ENCODE measurements at regions not wholly inside any gene's neighbourhood (a gene's known extent, or its start where the extent isn't known, plus 50 kb on each side); places are given as distances from the start of the nearest gene placed in this dataset.

GRCh38 chr18:70848329-70848728 is 559.5 kb downstream of the SOCS6 start:
- FAIRE-seq (no peak), DNase-seq (ENCODE audit: low read depth) (no peak)
- no peak for TF ChIP-seq CTCF (IDR thresholded peaks at IDR 0.05; ENCODE audit: insufficient read depth, low read length, severe bottlenecking)
- Histone ChIP-seq H3K4me3 (ENCODE audit: low read depth, low read length) (no peak overlapping the region), H3K36me3 (ENCODE audit: control insufficient read depth, insufficient read depth, low read length) (no peaks in the 10 kb centered on the region), H3K27me3 (ENCODE audit: control insufficient read depth, insufficient read depth, low read length) (no peaks in the 10 kb centered on the region)

- Histone ChIP-seq H3K4me3 (ENCODE audit: low read depth, low read length) (no peak overlapping the region), H3K36me3 (ENCODE audit: control insufficient read depth, insufficient read depth, low read length) (no peaks in the 10 kb centered on the region), H3K27me3 (ENCODE audit: control insufficient read depth, insufficient read depth, low read length) (no peaks in the 10 kb centered on the region)
- FAIRE-seq: no peak
- no peak for TF ChIP-seq CTCF (IDR thresholded peaks at IDR 0.05; ENCODE audit: insufficient read depth, low read length, severe bottlenecking)
- DNase-seq (ENCODE audit: low read depth): no peak
Observed at GRCh38 chr18:70840649-70841048, 551.8 kb downstream of the SOCS6 start.

GRCh38 chr18:70827632-70828031 is 538.8 kb downstream of the SOCS6 start:
- H3K27me3 ChIP-seq (ENCODE audit: control insufficient read depth, insufficient read depth, low read length): no peaks in the 10 kb centered on the region
- FAIRE-seq: no peak
- no peak for TF ChIP-seq CTCF (IDR thresholded peaks at IDR 0.05; ENCODE audit: insufficient read depth, low read length, severe bottlenecking)
- no peak overlapping the region for H3K4me3 ChIP-seq (ENCODE audit: low read depth, low read length)
- H3K36me3 ChIP-seq (ENCODE audit: control insufficient read depth, insufficient read depth, low read length): no peaks in the 10 kb centered on the region
- no peak for DNase-seq (ENCODE audit: low read depth)

GRCh38 chr18:70826571-70826970 is 537.7 kb downstream of the SOCS6 start:
- no peak for DNase-seq (ENCODE audit: low read depth)
- TF ChIP-seq CTCF (IDR thresholded peaks at IDR 0.05; ENCODE audit: insufficient read depth, low read length, severe bottlenecking): no peak
- Histone ChIP-seq H3K36me3 (ENCODE audit: control insufficient read depth, insufficient read depth, low read length) (no peaks in the 10 kb centered on the region), H3K4me3 (ENCODE audit: low read depth, low read length) (no peak overlapping the region), H3K27me3 (ENCODE audit: control insufficient read depth, insufficient read depth, low read length) (no peaks in the 10 kb centered on the region)
- no peak for FAIRE-seq

- TF ChIP-seq CTCF (IDR thresholded peaks at IDR 0.05; ENCODE audit: insufficient read depth, low read length, severe bottlenecking): no peak
- Histone ChIP-seq H3K36me3 (ENCODE audit: control insufficient read depth, insufficient read depth, low read length) (no peaks in the 10 kb centered on the region), H3K27me3 (ENCODE audit: control insufficient read depth, insufficient read depth, low read length) (no peaks in the 10 kb centered on the region), H3K4me3 (ENCODE audit: low read depth, low read length) (no peak overlapping the region)
- FAIRE-seq: no peak
- DNase-seq (ENCODE audit: low read depth): no peak
Observed at GRCh38 chr18:70822691-70823090, 533.8 kb downstream of the SOCS6 start.

GRCh38 chr18:70822117-70822516 is 533.3 kb downstream of the SOCS6 start:
- Histone ChIP-seq H3K4me3 (ENCODE audit: low read depth, low read length) (no peak overlapping the region), H3K27me3 (ENCODE audit: control insufficient read depth, insufficient read depth, low read length) (no peaks in the 10 kb centered on the region), H3K36me3 (ENCODE audit: control insufficient read depth, insufficient read depth, low read length) (no peaks in the 10 kb centered on the region)
- TF ChIP-seq CTCF (IDR thresholded peaks at IDR 0.05; ENCODE audit: insufficient read depth, low read length, severe bottlenecking): no peak
- FAIRE-seq (no peak), DNase-seq (ENCODE audit: low read depth) (no peak)
